WTC11 (cell line): ENCODE measurements at regions not wholly inside any gene's neighbourhood (a gene's known extent, or its start where the extent isn't known, plus 50 kb on each side); places are given as distances from the start of the nearest gene placed in this dataset.

Source experiments
- CTCF ChIP-seq: fragments of 200-600 bp; IDR thresholded peaks from 2 replicates; pipeline ENCODE4 v1.8.0; 2022; ENCODE audit warnings: antibody characterized with exemption
- MXD4 ChIP-seq: fragments of 250-450 bp; sonication (Bioruptor Pico); IDR thresholded peaks from 2 replicates; pipeline ENCODE4 v1.8.0; 2021; ENCODE audit warnings: mild to moderate bottlenecking, moderate library complexity, borderline replicate concordance
- NFYB ChIP-seq: sonication (generic); formaldehyde crosslinking; conservative IDR thresholded peaks from 2 replicates; pipeline ENCODE4 v1.8.0; 2022; ENCODE audit warnings: low read depth, missing genetic modification reagents
- USF2 ChIP-seq: sonication (generic); formaldehyde crosslinking; IDR thresholded peaks from 2 replicates; pipeline ENCODE4 v1.8.1; 2023; ENCODE audit warnings: mild to moderate bottlenecking, missing genetic modification reagents, moderate library complexity
- ZNF423 ChIP-seq: fragments of 250-450 bp; sonication (Bioruptor Pico); IDR thresholded peaks from 2 replicates; pipeline ENCODE4 v2.1.2; 2022; ENCODE audit warnings: mild to moderate bottlenecking, moderate library complexity
- TF ChIP-seq, protein P1 (sequence below): sonication (generic); formaldehyde crosslinking; IDR thresholded peaks from 2 replicates; pipeline ENCODE4 v1.8.0; 2022; ENCODE audit warnings: mild to moderate bottlenecking, missing genetic modification reagents
- TF ChIP-seq, protein P2 (sequence below): sonication (generic); formaldehyde crosslinking; IDR thresholded peaks from 2 replicates; pipeline ENCODE4 v1.8.0; 2023; ENCODE audit warnings: missing genetic modification reagents, mild to moderate bottlenecking, borderline replicate concordance

DNA sequence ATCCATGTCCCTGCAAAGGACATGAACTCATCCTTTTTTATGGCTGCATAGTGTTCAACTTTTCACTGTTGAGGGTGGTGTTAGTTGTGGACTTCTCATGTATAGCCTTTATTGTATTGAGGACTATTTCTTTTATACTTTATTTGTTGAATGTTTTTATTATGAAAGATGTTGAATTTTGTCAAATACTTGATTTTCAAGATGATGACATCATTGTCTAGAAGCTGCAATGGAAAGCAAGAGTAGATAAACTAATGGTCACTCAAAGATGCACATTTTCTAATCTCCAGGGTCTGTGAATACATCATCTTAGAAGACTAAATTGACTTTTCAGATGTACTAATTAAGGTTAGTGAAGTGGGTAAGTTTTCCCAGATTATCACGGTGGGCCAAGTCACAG lies 1117.0 kb downstream of the DSC3 start:
- TF ChIP-seq CTCF (no peak), ZNF423 (CRISPR knock-in tag) (no peak), MXD4 (no peak), NFYB (no peak), USF2 (CRISPR knock-in tag) (no peak)
- TF ChIP-seq, protein P1, sequence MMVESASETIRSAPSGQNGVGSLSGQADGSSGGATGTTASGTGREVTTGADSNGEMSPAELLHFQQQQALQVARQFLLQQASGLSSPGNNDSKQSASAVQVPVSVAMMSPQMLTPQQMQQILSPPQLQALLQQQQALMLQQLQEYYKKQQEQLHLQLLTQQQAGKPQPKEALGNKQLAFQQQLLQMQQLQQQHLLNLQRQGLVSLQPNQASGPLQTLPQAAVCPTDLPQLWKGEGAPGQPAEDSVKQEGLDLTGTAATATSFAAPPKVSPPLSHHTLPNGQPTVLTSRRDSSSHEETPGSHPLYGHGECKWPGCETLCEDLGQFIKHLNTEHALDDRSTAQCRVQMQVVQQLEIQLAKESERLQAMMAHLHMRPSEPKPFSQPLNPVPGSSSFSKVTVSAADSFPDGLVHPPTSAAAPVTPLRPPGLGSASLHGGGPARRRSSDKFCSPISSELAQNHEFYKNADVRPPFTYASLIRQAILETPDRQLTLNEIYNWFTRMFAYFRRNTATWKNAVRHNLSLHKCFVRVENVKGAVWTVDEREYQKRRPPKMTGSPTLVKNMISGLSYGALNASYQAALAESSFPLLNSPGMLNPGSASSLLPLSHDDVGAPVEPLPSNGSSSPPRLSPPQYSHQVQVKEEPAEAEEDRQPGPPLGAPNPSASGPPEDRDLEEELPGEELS: no peak
- TF ChIP-seq, protein P2, sequence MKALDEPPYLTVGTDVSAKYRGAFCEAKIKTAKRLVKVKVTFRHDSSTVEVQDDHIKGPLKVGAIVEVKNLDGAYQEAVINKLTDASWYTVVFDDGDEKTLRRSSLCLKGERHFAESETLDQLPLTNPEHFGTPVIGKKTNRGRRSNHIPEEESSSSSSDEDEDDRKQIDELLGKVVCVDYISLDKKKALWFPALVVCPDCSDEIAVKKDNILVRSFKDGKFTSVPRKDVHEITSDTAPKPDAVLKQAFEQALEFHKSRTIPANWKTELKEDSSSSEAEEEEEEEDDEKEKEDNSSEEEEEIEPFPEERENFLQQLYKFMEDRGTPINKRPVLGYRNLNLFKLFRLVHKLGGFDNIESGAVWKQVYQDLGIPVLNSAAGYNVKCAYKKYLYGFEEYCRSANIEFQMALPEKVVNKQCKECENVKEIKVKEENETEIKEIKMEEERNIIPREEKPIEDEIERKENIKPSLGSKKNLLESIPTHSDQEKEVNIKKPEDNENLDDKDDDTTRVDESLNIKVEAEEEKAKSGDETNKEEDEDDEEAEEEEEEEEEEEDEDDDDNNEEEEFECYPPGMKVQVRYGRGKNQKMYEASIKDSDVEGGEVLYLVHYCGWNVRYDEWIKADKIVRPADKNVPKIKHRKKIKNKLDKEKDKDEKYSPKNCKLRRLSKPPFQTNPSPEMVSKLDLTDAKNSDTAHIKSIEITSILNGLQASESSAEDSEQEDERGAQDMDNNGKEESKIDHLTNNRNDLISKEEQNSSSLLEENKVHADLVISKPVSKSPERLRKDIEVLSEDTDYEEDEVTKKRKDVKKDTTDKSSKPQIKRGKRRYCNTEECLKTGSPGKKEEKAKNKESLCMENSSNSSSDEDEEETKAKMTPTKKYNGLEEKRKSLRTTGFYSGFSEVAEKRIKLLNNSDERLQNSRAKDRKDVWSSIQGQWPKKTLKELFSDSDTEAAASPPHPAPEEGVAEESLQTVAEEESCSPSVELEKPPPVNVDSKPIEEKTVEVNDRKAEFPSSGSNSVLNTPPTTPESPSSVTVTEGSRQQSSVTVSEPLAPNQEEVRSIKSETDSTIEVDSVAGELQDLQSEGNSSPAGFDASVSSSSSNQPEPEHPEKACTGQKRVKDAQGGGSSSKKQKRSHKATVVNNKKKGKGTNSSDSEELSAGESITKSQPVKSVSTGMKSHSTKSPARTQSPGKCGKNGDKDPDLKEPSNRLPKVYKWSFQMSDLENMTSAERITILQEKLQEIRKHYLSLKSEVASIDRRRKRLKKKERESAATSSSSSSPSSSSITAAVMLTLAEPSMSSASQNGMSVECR (CRISPR knock-in tag): no peak
